K562 (cell line): ENCODE measurements at regions not wholly inside any gene's neighbourhood (a gene's known extent, or its start where the extent isn't known, plus 50 kb on each side); places are given as distances from the start of the nearest gene placed in this dataset.

ENCODE experiments used
- ELF1 ChIP-seq: fragments of 200-800 bp; sonication (Bioruptor generic); IDR thresholded peaks from 2 replicates; pipeline ENCODE4 v1.6.1; 2016; ENCODE audit warnings: missing genetic modification characterization, missing compliant biosample characterization
- TF ChIP-seq, protein P1 (sequence below): fragments of 450-650 bp; IDR thresholded peaks from 2 replicates; pipeline ENCODE4 v1.6.1; 2016; ENCODE audit warnings: mild to moderate bottlenecking, moderate library complexity

DNA sequence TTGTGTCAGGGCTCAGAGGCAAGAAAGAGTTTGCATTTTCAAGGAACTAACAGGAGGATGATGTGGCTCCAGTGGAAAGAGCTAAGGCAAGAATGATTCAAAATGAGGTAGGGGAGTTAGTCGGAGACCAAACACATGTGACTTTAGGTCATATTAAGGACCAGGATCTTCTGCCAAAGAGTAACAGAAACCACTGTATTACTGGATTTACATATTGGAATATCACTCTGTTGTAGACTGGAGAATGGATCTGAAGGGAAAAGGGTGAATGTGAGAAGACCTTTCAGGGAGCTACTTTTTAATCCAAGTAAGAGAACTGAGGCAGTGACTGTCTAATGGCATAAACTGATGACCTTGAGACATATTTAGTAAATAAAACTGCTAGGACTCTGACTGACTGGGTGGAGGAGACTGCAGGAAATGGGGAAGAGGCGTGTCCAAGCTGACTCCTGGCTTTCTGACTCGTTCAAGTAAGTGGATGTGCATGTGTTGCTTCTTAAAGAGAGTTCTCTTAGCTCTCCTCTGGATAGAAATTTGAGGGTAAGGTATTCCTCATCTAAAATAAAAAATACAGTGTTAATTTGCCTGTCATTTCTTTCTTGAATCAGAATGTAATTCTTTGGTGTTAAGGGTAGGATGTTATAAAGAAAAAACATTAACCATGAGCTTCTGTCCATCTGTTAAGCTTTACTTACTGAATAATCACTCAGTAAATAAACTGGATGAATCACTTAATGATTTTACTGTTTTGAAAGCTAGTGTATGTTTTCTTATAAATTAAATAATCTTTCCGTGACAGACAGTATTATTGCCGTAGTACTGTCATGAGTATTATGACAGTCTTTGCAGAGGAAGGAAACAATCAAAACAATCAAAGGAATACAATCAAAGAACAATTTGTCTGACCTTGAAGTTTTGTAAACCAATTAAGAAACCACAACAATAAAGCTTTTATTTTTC is 58.3 kb upstream of the CFAP20DC start:
- no peak for TF ChIP-seq ELF1 (tag)
- TF ChIP-seq, protein P1, sequence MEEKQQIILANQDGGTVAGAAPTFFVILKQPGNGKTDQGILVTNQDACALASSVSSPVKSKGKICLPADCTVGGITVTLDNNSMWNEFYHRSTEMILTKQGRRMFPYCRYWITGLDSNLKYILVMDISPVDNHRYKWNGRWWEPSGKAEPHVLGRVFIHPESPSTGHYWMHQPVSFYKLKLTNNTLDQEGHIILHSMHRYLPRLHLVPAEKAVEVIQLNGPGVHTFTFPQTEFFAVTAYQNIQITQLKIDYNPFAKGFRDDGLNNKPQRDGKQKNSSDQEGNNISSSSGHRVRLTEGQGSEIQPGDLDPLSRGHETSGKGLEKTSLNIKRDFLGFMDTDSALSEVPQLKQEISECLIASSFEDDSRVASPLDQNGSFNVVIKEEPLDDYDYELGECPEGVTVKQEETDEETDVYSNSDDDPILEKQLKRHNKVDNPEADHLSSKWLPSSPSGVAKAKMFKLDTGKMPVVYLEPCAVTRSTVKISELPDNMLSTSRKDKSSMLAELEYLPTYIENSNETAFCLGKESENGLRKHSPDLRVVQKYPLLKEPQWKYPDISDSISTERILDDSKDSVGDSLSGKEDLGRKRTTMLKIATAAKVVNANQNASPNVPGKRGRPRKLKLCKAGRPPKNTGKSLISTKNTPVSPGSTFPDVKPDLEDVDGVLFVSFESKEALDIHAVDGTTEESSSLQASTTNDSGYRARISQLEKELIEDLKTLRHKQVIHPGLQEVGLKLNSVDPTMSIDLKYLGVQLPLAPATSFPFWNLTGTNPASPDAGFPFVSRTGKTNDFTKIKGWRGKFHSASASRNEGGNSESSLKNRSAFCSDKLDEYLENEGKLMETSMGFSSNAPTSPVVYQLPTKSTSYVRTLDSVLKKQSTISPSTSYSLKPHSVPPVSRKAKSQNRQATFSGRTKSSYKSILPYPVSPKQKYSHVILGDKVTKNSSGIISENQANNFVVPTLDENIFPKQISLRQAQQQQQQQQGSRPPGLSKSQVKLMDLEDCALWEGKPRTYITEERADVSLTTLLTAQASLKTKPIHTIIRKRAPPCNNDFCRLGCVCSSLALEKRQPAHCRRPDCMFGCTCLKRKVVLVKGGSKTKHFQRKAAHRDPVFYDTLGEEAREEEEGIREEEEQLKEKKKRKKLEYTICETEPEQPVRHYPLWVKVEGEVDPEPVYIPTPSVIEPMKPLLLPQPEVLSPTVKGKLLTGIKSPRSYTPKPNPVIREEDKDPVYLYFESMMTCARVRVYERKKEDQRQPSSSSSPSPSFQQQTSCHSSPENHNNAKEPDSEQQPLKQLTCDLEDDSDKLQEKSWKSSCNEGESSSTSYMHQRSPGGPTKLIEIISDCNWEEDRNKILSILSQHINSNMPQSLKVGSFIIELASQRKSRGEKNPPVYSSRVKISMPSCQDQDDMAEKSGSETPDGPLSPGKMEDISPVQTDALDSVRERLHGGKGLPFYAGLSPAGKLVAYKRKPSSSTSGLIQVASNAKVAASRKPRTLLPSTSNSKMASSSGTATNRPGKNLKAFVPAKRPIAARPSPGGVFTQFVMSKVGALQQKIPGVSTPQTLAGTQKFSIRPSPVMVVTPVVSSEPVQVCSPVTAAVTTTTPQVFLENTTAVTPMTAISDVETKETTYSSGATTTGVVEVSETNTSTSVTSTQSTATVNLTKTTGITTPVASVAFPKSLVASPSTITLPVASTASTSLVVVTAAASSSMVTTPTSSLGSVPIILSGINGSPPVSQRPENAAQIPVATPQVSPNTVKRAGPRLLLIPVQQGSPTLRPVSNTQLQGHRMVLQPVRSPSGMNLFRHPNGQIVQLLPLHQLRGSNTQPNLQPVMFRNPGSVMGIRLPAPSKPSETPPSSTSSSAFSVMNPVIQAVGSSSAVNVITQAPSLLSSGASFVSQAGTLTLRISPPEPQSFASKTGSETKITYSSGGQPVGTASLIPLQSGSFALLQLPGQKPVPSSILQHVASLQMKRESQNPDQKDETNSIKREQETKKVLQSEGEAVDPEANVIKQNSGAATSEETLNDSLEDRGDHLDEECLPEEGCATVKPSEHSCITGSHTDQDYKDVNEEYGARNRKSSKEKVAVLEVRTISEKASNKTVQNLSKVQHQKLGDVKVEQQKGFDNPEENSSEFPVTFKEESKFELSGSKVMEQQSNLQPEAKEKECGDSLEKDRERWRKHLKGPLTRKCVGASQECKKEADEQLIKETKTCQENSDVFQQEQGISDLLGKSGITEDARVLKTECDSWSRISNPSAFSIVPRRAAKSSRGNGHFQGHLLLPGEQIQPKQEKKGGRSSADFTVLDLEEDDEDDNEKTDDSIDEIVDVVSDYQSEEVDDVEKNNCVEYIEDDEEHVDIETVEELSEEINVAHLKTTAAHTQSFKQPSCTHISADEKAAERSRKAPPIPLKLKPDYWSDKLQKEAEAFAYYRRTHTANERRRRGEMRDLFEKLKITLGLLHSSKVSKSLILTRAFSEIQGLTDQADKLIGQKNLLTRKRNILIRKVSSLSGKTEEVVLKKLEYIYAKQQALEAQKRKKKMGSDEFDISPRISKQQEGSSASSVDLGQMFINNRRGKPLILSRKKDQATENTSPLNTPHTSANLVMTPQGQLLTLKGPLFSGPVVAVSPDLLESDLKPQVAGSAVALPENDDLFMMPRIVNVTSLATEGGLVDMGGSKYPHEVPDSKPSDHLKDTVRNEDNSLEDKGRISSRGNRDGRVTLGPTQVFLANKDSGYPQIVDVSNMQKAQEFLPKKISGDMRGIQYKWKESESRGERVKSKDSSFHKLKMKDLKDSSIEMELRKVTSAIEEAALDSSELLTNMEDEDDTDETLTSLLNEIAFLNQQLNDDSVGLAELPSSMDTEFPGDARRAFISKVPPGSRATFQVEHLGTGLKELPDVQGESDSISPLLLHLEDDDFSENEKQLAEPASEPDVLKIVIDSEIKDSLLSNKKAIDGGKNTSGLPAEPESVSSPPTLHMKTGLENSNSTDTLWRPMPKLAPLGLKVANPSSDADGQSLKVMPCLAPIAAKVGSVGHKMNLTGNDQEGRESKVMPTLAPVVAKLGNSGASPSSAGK, result no peak
